Urothelium cell line (cell line): ENCODE measurements at regions not wholly inside any gene's neighbourhood (a gene's known extent, or its start where the extent isn't known, plus 50 kb on each side); places are given as distances from the start of the nearest gene placed in this dataset.

ENCODE experiments used
- DNase-seq: peaks from one replicate; pipeline ENCODE4 v3.0.0; 2011; ENCODE audit warnings: low spot score, mixed read lengths
- FAIRE-seq: peaks from 2 replicates; lab custom pipeline; 2011; peaks lifted over from hg19 to GRCh38; lab: Jason Lieb, UNC

DNA sequence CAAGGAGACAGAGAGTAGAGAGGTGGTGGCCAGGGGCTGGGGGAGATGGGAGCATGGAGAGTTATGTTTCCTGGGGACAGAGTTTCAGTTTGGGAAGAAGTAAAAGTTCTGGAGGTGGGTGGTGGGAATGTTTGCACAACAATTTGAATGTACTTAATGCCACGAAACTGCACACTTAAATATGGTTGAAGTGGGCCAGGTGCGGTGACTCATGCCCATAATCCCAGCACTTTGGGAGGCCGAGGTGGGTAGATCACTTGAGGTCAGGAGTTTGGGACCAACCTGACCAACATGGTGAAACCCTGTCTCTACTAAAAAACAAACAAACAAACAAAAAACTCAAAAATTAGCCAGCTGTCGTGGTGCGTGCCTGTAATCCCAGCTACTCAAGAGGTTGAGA is 137.2 kb downstream of the PFKFB3 start:
- FAIRE-seq (no peak), DNase-seq (no peak)

DNA sequence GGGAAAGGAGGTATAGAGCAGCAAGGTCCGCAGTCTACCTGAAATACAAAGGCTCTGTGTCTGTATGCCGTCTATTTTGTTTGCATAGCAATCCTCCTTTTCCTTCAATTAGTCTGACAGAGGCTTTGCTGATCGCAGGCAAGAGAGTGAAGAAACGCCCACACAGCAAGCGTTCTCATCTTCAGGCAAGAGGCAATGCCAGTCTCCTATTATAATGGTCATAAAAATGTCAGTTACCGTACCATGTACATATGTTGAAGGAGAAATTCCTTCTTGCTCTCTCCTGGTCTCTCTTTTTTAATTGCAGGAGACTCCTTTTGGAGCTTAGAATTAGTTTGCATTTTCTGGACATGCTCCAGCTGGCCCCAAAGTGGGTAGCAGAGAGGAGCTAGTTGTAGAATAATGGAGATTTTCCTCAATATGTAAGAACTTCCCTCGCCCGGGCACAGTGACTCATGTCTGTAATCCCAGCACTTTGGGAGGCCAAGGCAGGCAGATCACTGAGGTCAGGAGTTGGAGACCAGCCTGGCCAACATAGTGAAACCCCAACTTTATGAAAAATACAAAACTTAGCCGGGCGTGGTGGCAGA is 139.5 kb downstream of the PFKFB3 start:
- no peak for FAIRE-seq
- DNase-seq = no peak

DNA sequence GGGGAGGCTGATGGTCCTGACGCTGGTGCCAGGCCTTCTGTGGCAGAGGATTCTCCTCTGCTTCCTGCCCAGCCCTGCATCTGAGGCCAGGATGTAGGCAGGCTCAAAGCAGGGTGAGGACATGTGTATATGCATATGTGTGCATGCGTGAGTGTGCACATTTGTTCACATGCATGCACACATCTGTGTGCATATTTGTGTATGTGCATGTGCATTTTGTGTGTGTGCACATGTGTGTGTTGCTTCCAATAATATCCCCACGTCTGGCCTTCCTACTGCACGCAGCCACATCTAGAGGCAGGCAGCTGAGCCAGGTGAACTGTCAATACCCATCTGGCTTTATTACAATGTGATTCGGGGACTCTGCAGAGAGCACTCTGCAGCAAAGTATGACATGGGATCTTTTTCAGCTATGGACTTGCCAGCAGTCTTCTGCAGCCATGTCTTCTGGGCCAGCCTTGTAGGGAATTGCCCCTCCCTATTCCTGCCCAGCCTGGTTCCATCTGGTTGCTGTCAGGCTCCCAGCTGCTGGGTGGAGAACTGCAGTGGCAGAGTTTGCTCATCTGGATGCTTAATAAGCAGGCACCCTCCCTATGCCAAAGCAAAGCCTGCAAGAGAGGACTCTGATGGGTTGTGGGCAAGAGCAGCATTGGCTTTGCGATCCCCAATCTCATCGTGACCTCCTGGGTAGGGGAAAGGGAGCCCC is 140.7 kb downstream of the PFKFB3 start:
- no peak for FAIRE-seq

DNA sequence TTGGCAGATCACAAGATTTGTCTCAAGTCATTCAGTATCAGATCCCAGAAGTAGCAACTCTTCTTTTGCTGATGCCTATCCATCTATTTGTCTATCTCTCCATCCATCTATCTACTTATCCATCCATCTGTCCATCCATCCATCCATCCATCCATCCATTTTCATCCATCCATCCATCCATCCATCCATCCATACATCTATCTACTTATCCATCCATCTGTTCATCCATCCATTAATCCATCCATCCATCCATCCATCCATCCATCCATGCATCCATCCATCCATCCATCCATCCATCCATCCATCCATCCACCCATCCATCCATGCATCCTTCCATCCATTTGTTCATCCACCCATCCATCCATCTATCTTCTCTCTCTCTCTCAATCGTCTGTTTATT is 142.7 kb downstream of the PFKFB3 start:
- FAIRE-seq = no peak

More for the DNA sequence above, 140.7 kb downstream of the PFKFB3 start:
- DNase-seq = no peak

DNA sequence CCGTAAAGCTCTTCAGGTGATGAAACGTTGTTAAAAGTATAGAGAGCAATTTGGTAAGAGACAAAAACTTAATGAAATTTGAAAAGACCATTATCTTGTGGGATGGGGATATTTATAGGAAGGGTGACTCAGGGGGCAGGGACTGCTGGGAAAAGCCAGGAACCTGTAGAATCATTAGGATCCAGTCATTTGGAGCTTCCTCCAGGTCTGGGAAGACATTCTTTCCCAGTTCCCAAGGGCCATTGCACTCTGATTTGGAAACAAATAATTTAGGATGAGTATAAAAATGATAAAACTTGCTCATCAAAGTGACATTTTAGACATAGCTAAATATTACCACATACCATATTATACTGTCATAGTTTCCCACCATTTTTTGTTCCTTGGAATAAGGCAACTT is 143.9 kb downstream of the PFKFB3 start:
- DNase-seq = no peak
- no peak for FAIRE-seq

More for the DNA sequence above, 142.7 kb downstream of the PFKFB3 start:
- DNase-seq = no peak

DNA sequence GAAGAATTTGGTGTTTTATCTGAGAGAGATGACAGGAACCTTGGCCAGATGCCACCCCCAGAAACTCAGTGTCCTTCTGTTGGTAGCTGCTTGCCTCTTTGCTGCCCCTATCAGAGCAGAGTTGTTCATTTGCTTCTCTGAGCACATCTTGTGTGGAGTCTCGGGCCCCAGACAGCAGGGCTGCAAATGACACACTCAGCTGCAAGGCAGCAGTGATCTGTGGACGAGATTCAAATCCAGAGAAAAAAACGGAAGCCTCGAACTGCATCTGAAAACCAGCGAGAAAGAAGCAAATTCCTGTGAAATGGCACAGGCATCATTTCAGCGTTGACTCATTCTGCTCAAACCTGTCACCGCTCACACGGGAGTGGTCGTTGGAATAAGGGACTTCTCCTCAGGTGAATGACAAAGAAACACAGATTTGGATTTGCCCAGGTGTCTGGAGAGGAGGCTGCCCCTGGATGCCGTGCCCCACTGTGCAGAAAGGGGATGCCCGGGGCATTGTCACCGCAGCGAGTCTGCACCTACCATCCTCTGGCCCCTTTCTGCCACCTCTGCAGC is 144.7 kb downstream of the PFKFB3 start:
- DNase-seq (peak; percentile 9), FAIRE-seq (no peak)

DNA sequence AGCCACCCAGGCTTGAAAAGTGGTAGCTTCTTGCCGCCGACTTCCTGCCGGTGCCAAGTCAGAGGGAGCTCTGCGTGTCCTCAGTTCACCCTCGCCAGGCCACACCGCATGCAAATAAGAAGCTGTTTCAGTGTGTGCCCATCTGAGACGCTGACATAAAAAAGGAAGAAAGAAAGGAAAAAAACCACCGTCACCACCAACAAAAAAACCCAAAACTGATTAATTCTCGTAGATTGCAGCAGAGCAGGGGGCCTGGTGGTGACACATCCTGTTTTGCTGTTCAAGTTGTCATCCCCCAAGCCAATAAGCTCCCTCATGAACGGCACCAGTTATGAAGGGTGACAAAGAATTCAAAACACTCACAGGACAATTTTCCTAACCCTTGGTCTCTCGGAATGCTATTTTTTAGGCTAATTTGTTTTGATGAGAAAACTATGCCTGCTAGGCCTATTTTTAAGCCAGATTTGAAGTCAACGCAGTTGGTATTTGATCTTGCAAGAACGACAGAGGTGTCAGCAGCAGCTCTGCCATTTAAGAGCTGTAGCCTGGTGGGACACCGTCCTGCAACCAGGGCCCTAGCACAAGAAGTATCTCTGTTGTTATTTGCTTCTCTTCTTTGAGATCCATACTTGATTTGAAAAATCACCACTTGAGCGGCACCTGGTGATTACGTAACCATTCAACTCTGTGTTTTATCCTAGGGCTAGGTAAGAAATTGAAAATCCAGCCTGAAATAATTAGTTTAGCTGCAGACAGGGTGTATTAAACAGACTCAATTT is 145.6 kb downstream of the PFKFB3 start:
- peak; percentile 33 for DNase-seq
- no peak for FAIRE-seq

DNA sequence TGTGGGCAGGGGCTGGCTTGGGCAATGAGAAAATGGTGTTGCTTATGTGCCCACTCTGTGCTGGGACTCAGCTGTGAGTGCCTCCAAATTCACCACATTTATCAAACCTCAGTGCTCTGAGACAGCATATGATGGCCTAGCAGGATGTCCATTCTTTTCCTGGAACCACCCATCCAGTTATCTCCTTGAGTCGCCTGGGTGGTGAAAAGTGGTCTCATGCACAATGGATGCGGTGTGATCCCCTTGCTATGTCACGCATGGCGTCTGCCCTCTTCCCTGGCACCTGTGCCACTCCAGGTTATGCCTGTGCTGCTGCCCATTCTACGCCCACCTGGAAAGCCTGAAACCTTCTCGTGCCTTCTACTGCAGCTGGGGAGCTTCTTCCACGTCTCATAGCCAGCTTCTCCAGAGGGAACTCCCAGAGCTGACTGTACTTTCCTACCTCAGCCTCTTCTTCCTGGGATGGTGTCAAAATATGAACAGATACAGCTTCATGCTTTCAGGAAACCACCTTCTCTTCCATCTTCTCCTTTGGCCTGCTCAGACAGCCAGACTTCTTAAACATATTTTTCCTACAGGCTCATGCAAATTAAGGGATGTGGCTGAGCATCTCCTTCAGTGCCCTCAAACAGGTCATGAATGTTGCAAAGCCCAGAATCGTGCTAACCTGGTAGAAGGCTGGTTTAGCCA is 147.3 kb downstream of the PFKFB3 start:
- FAIRE-seq (peak; percentile 17), DNase-seq (no peak)

DNA sequence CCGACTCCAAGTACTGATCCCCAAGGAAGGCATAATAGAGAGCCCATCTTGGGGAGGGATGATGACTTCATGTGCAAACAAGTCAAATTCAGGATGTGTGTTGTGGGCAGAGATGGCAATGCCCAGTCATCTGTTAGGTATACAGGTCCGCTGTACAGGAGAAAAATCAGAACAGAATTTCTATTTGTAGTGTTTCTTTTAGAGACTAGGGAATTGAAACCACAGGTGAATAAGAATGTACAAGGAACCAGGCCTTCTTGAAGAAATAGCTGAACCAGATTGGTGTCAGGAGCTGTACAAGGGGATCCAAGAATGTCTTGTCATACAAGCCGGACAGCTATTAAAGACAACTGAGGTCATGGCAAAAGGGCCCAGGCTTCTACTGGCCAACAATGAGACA is 147.9 kb downstream of the PFKFB3 start:
- FAIRE-seq = no peak

DNA sequence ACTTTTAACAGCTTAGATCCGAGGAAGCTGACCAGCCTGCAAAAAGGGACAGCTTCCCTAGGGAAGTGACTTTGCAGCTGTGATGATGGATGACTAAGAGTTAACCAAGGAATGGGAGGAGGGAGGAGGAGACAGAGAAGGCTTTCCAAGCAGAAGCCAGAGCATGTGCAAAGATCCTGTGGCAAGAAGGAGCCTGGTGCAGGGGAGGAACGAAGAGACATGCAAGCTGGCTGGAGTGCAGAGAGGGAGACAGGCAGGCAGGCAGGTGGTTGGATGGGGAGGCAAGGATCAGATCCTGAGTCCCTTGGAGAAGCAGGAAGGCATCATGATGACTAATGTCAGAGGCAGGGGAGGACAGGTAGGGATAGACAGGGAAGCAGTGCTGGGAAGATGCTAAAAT is 148.8 kb downstream of the PFKFB3 start:
- no peak for DNase-seq
- no peak for FAIRE-seq

More for the DNA sequence above, 147.9 kb downstream of the PFKFB3 start:
- DNase-seq = no peak

DNA sequence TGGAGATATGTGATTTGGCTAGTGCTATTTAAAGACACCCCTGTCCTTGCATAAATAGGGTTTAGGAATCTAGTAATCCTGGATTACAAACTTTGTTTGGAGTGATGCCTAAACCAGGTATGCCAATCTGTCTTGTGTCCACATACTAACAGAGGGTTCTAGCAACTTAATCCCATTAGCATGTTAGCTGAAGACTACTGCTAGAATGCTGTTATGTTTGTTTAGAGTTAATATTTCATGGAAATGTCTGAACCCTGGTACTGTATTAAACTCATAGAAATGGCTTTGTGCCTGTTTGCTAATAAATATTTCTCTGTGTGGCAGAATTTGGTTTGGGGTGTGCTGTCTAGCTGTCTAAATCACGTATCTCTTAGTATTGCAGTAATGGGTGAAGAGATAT is 150.8 kb downstream of the PFKFB3 start:
- FAIRE-seq = no peak
- DNase-seq = no peak

DNA sequence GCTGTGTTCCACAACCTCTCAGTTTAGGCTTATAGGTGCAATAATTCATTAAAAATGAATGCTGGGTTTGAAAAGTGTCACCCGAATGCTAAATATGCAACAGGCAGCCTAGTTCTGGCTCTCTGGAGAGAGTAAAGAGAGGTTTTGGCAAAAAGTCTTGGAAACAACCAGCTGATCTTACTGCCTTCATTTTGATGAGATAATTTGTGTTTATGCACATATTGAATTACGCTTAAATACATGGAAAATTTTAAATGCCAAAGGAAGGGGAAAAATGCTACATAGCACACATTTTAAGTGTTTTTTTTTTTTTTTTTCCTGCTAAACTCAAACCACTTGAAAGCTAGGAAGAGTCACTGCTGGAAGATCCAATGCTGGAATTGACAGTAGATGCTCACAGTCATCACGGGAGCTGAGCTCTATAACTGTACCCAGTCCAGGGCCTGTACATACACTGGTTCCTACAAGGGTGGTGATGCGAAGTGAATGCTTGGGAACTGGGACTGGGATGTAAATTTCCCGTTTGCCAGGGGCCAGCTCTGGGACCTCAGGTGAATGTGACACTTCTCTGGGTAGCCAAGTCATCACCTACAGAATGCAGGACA is 151.5 kb downstream of the PFKFB3 start:
- DNase-seq (no peak), FAIRE-seq (no peak)

DNA sequence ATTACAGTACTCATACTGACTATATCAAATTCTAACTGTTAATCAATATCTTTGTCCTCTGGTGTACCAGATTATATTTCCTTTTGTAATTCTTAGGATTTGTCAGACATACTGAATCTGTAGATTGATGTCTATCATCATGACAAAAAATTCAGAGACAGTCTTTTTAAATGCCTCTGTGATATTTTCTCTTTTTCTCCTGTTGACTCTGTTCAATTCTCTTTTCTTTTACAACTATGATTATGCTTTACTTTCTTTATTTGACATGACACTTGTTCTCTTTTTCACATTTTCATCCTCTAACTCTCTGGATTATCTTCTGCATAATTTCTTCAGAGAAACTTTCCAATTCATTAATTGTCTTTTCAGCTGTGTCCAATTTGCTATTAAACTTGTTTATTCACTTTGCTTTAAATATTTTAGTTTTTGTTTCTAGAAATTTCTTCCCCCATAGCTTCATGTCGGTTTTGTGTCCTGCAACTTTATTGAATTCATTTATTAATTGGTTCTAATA is 153.6 kb downstream of the PFKFB3 start:
- no peak for FAIRE-seq
- DNase-seq = no peak

DNA sequence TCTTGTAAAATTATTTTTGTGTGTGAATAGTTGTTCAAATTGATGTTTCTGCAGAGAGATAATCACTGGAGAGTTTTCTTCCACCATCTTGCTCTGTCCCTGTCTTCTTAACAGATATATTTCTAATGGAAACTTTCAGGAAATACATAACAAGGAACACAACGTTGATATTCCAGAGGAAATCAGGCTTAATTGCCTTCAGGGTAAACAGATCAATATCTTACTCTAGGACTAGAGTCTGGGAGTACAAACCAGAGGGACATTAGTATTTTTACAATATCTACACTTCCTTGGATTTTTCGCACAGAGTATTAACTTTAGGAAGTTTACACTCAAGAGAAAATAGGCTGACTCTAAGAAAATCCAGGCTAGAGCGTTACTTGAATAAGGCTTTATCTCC is 159.1 kb downstream of the PFKFB3 start:
- FAIRE-seq = no peak

DNA sequence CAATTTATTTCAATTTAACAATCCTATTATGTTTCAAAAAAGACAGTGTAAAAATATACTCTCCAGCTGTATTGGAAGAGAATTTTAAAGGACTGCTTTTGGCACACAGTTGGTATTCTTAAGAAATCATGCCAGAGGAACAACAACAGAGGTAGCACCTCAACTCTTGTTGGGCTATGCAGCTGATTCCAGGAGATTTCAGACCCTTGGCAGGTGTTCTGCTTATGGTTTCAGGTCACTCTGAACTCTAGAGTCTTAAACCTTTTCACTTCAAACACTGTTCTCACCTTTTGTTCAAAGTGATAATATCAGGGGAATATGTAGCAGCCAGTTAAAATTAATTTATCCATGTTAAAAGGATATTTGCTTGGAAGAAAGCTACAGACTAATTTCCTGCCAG is 160.1 kb downstream of the PFKFB3 start:
- FAIRE-seq = no peak
- no peak for DNase-seq

More for the DNA sequence above, 159.1 kb downstream of the PFKFB3 start:
- DNase-seq = no peak

DNA sequence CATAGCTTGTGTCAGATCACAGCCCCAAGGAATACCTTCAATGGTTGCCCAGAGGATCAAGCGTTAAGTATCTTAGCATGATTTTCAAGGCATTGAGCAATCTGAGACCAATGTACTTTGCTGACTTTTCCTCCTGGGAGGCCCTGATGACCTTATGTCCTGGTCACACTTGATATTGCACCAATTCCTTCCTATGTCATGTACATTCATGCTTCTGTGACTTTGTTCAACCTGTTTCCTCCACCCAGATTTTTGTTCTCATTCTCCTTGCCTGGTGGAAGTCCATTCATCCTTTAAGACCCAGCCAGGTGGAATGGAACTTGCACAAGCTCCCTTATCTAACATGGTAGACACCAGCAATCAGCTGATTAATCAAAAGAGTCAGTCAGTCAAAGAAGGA is 160.8 kb downstream of the PFKFB3 start:
- FAIRE-seq = no peak
- DNase-seq = no peak

DNA sequence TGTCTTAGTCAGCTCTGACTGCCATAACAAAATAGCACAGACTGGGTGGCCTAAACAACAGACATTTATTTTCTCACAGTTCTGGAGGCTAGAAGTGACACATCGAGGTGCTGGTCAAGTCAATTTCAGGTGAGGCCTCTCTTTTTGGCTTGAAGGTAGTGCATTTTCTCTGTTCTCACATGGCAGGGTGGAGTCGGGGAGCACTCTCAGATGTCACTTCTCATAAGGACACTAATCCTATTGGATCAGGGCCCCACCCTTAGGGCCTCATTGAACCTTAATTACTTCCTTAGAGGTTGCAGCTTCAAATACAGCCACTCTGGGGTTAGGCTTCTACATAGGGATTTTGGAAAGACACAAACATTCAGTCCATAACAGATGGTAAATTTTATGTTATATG is 161.6 kb downstream of the PFKFB3 start:
- DNase-seq (no peak), FAIRE-seq (no peak)

DNA sequence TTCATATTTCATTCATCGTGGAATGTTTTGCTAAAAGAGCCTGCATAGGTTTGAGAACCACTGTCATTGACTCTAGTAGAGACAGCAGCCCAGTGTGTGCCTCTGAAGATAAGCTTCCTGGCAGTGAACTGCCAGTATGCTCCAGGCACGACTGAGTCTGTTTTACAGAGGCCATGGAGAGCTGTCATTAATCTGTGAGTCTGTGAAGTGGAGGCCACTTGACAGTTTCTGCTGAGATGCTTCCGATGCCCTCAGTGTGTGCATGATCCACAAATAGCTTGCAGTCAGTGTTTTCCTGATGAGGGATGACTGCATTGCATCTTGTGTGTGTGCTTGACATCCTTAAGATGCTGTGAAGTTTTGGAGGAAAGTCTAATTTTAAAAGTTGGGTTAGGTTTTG is 162.2 kb downstream of the PFKFB3 start:
- FAIRE-seq (peak; percentile 27), DNase-seq (no peak)

DNA sequence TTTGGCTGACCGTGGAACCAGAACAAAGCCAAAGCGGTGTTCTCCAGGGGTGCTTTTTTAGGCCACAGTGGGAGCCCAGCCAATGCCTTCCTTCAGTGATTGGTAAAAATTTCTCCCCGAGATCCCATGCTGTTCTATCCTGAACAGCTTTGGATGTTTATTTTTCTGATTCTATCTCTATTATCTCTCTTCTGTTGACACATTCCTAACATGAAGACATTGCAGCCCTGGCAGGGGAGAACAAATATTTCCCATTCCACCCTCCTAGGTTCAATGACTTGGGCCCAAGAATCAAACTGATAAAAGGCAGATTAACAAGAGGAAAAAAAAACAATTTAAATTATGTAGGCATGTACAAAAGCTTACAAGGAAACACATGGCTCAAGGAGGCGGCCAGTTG is 162.7 kb downstream of the PFKFB3 start:
- DNase-seq (no peak), FAIRE-seq (no peak)
